ENCODE measurements at regions not wholly inside any gene's neighbourhood (a gene's known extent, or its start where the extent isn't known, plus 50 kb on each side); places are given as distances from the start of the nearest gene placed in this dataset.

DNA sequence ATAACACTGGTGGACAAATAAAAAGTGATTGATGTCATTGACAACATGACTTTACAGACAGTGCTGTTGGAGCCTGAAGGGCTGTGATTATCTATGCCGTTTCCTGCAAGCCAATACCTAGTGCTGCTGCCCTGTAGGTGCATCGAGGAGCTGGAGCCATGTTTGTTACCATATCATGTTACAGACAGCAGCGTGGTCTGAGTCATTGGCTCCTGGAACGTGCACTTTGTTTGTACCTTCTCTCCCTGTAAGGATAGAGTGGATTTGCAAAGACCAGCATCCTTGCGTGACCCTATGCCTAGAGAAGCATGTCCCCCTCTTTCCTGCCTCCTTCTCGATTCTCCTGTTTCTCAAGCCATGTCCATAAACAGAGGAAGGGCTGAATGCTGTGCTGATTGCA, 597.2 kb downstream of the TYW1 start:
- TF ChIP-seq POLR2AphosphoS5 (IDR thresholded peaks at IDR 0.05) (no peak), EP300 (IDR thresholded peaks at IDR 0.05) (no peak)
- TF ChIP-seq, protein P1, sequence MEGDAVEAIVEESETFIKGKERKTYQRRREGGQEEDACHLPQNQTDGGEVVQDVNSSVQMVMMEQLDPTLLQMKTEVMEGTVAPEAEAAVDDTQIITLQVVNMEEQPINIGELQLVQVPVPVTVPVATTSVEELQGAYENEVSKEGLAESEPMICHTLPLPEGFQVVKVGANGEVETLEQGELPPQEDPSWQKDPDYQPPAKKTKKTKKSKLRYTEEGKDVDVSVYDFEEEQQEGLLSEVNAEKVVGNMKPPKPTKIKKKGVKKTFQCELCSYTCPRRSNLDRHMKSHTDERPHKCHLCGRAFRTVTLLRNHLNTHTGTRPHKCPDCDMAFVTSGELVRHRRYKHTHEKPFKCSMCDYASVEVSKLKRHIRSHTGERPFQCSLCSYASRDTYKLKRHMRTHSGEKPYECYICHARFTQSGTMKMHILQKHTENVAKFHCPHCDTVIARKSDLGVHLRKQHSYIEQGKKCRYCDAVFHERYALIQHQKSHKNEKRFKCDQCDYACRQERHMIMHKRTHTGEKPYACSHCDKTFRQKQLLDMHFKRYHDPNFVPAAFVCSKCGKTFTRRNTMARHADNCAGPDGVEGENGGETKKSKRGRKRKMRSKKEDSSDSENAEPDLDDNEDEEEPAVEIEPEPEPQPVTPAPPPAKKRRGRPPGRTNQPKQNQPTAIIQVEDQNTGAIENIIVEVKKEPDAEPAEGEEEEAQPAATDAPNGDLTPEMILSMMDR (IDR thresholded peaks at IDR 0.05): no peak
